ENCODE measurements at regions not wholly inside any gene's neighbourhood (a gene's known extent, or its start where the extent isn't known, plus 50 kb on each side); places are given as distances from the start of the nearest gene placed in this dataset.

DNA sequence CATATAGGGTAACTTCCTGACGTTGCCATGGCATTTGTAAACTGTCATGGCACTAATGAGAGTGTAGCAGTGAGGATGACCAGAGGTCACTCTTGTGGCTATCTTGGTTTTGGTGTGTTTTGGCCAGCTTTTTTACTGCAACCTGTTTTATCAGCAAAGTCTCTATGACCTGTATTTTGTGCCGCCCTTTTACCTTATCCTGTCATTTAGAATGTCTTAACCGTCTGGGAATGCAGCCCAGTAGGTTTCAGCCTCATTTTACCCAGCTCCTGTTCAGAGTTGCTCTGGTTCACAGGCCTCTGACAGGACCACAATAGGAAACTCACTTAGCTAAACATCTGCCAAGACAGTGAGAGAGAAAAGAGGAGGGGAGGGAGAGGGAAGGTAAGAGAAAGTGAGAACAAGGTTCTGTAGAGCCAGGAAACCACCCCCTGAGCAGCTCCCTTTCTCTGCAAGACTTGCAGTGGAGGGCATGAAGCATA, 64.8 kb upstream of the PLEKHG3 start:
- no peak for DNase-seq

- no peak for DNase-seq
Measured at GRCh38 chr14:64640839-64641238, 63.4 kb upstream of the PLEKHG3 start.

DNA sequence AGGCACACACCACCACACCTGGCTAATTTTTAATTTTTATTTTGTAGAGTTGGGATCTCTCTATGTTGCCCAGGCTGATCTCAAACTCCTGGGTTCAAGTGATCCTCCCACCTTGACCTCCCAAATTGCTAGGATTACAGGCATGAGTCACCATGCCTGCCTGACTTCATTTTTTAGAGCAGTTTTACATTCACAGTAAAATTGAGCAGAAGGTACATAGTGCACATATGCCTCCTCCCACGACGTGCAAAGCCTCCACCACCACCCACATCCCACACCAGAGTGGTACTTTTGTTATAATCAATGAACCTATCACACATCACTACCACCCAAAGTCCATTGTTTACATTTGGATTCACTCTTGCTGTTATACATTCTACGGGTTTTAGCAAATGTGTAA, 62.5 kb upstream of the PLEKHG3 start:
- no peak for DNase-seq

GRCh38 chr14:64643709-64644108, 60.5 kb upstream of the PLEKHG3 start:
- DNase-seq: no peak

- no peak for DNase-seq
Measured at GRCh38 chr14:64644629-64645028, 59.6 kb upstream of the PLEKHG3 start.

- peak; percentile 98 for DNase-seq
Measured at GRCh38 chr14:64645220-64645892, 58.9 kb upstream of the PLEKHG3 start.

DNA sequence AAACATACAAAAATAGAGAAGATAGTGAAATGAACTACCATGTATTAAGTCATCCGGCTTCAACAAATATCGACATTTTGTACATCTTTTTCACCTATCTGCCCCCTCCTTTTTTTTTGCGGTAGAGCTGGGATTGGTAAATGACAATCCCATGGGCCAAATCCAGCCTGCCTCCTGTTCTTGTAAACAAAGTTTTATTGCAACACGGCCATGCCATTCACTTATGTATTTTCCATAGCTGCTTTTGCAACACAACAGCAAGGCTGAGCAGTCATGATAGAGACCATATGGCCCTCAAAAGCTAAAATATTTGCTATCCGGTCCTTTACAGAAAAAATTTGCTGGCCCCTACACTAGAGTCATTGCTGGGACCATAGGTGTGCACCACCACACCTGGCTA, 58.1 kb upstream of the PLEKHG3 start:
- peak; percentile 19 for DNase-seq

- peak; percentile 43 for DNase-seq
Measured at GRCh38 chr14:64649383-64649998, 54.7 kb upstream of the PLEKHG3 start.

DNA sequence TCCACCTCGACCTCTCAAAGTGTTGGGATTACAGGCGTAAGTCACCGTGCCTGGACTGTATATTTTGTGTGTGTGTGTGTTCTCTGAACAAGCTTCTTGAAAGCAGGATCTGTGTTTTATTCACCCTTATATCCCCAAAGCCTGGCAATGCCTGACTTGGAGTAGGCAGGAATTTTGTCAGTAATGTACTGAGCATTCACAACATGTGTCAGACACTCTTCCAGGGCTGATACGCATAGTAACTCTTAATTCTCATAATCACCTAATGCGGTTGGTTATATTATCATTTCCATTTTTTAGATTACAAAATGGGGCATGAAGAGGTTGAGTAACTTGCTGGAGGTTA, 50.4 kb upstream of the PLEKHG3 start:
- DNase-seq: no peak

- peak; percentile 95 for DNase-seq
Measured at GRCh38 chr14:64654246-64654900, 49.9 kb upstream of the PLEKHG3 start.
